CD4-positive, alpha-beta T cell (primary cell): ENCODE measurements at regions not wholly inside any gene's neighbourhood (a gene's known extent, or its start where the extent isn't known, plus 50 kb on each side); places are given as distances from the start of the nearest gene placed in this dataset.
"Not testable (repeated sequence)": the region's sequence is repeated elsewhere in the genome, so short reads cannot be mapped to it uniquely, and the experiment has no call there.

ENCODE experiments used
- ATAC-seq: fragments of 200-7000 bp; cut with Tn5 transposase; one replicate; pipeline ENCODE4 v1.10.0; 2022; ENCODE audit warnings: mild to moderate bottlenecking; ENCODE audit not compliant: poor library complexity
- CTCF ChIA-PET: fragments of 350-600 bp; sonication (Branson Sonifier 250); formaldehyde crosslinking; loops from one replicate; lab custom pipeline; 2021; ENCODE audit warnings: antibody characterized with exemption, inconsistent platforms; lab: Charles Lee
- POLR2A ChIA-PET: fragments of 350-600 bp; sonication (Branson Sonifier 250); formaldehyde crosslinking; loops from one replicate; lab custom pipeline; 2021; ENCODE audit warnings: antibody characterized with exemption, inconsistent platforms; lab: Charles Lee
- DNase-seq, 14 experiments: peaks; one replicate each; pipeline ENCODE4 v3.0.0-alpha.2; 2013 to 2020; ENCODE audit warnings: mixed read lengths in 2 of 14
- H3K27ac ChIP-seq, 2 donors: one replicate each; pipeline versions ENCODE4 v1.5.1 to v1.7.0; 2013; ENCODE audit warnings: low read length in 2 of 2, low read depth in 1 of 2, mild to moderate bottlenecking in 1 of 2
- H3K27me3 ChIP-seq, 2 experiments: 1 replicate in 1 of 2; 2 replicates in 1 of 2; pipeline versions ENCODE4 v1.6.1 to v1.7.0; 2013; ENCODE audit warnings: low read length in 2 of 2, control low read depth in 1 of 2, mild to moderate bottlenecking in 1 of 2, moderate library complexity in 1 of 2; ENCODE audit not compliant: insufficient read depth in 2 of 2, control insufficient read depth in 1 of 2
- H3K36me3 ChIP-seq: one replicate; pipeline ENCODE4 v1.6.1; 2013; ENCODE audit warnings: low read length, control low read depth; ENCODE audit not compliant: insufficient read depth
- H3K4me1 ChIP-seq: one replicate; pipeline ENCODE4 v1.6.1; 2013; ENCODE audit warnings: low read length, control low read depth; ENCODE audit not compliant: insufficient read depth
- H3K4me3 ChIP-seq: one replicate; pipeline ENCODE4 v1.5.1; 2013; ENCODE audit warnings: mild to moderate bottlenecking, low read length, moderate library complexity
- H3K9me3 ChIP-seq, 2 experiments: 1 replicate in 1 of 2; 2 replicates in 1 of 2; pipeline versions ENCODE4 v1.6.1 to v1.7.0; 2013; ENCODE audit warnings: low read length in 2 of 2, mild to moderate bottlenecking in 2 of 2, control low read depth in 1 of 2, moderate library complexity in 1 of 2; ENCODE audit not compliant: control insufficient read depth in 1 of 2, insufficient read depth in 1 of 2
- H3K27ac Mint-ChIP-seq: one replicate; pipeline ENCODE4 v1.8.0; 2020; ENCODE audit warnings: mixed read lengths
- H3K27me3 Mint-ChIP-seq: one replicate; pipeline ENCODE4 v1.8.0; 2021; ENCODE audit warnings: mixed read lengths
- H3K36me3 Mint-ChIP-seq: one replicate; pipeline ENCODE4 v1.8.0; 2021; ENCODE audit warnings: low read depth, mixed read lengths
- H3K4me1 Mint-ChIP-seq: one replicate; pipeline ENCODE4 v1.8.0; 2021; ENCODE audit warnings: low read depth, mixed read lengths
- H3K4me3 Mint-ChIP-seq: one replicate; pipeline ENCODE4 v1.8.0; 2020; ENCODE audit warnings: mild to moderate bottlenecking, mixed read lengths
- H3K9me3 Mint-ChIP-seq: one replicate; pipeline ENCODE4 v1.8.0; 2020; ENCODE audit warnings: mixed read lengths
- CTCF ChIP-seq: fragments of 200-600 bp; IDR thresholded peaks from one replicate; pipeline ENCODE4 v1.8.0; 2022; ENCODE audit warnings: antibody characterized with exemption, mild to moderate bottlenecking
- intact Hi-C, 2 experiments: fragments of 100-400 bp; cut with DNase I in 1 of 2; cut with micrococcal nuclease in 1 of 2; formaldehyde crosslinking; loops; one replicate each; pipeline versions ENCODE4 v1.15.1 to v1.9.0; 2023 to 2025; cut with DNase I, micrococcal nuclease

- DNase-seq, H3K27me3 ChIP-seq, CTCF ChIA-PET, H3K4me1 ChIP-seq, intact Hi-C loops, H3K9me3 Mint-ChIP-seq, H3K36me3 ChIP-seq, H3K27me3 Mint-ChIP-seq, ATAC-seq, H3K36me3 Mint-ChIP-seq, POLR2A ChIA-PET, H3K27ac ChIP-seq, H3K27ac Mint-ChIP-seq, H3K4me1 Mint-ChIP-seq, H3K4me3 Mint-ChIP-seq, H3K9me3 ChIP-seq, H3K4me3 ChIP-seq: not testable (repeated sequence)
Measured at GRCh38 chr14:37786114-37786625, 190.7 kb downstream of the TTC6 start.

GRCh38 chr14:37787879-37788494, 192.6 kb downstream of the TTC6 start:
- Mint-ChIP-seq H3K4me1 (no peaks in the 10 kb centered on the region), H3K9me3 (peaks cover 4% of the 10 kb centered on the region), H3K27me3 (no peaks in the 10 kb centered on the region), H3K36me3 (no peaks in the 10 kb centered on the region), H3K4me3 (no peak overlapping the region), H3K27ac (no peak overlapping the region)
- Histone ChIP-seq H3K27me3 (no peaks in the 10 kb centered on the region), H3K9me3 (peaks cover 0 to 5% of the 10 kb centered on the region in 2 experiments), H3K36me3 (no peaks in the 10 kb centered on the region), H3K4me1 (no peaks in the 10 kb centered on the region), H3K4me3 (no peak overlapping the region), H3K27ac (no peak overlapping the region)
- intact Hi-C loops, result no loop called here
- ChIA-PET CTCF (no interaction called here), POLR2A (no interaction called here)
- ATAC-seq (no peak), DNase-seq (no peak)
- no peak for TF ChIP-seq CTCF

- Mint-ChIP-seq H3K4me3 (no peak overlapping the region), H3K27ac (no peak overlapping the region), H3K9me3 (peaks cover 3% of the 10 kb centered on the region), H3K27me3 (no peaks in the 10 kb centered on the region), H3K4me1 (no peaks in the 10 kb centered on the region), H3K36me3 (no peaks in the 10 kb centered on the region)
- Histone ChIP-seq H3K9me3 (no peaks in the 10 kb centered on the region), H3K27me3 (no peaks in the 10 kb centered on the region), H3K4me3 (no peak overlapping the region), H3K27ac (no peak overlapping the region), H3K4me1 (no peaks in the 10 kb centered on the region), H3K36me3 (no peaks in the 10 kb centered on the region)
- DNase-seq, result no peak
- no peak for TF ChIP-seq CTCF
- POLR2A ChIA-PET, result no interaction called here
- no peak for ATAC-seq
- CTCF ChIA-PET, result no interaction called here
- intact Hi-C loops, result no loop called here
Measured at GRCh38 chr14:37791384-37792036, 196.1 kb downstream of the TTC6 start.
